AG04450 (cell line): ENCODE measurements at regions not wholly inside any gene's neighbourhood (a gene's known extent, or its start where the extent isn't known, plus 50 kb on each side); places are given as distances from the start of the nearest gene placed in this dataset.

Source experiments
- CTCF ChIA-PET: fragments of 300-600, 350-600 bp; formaldehyde crosslinking; extraction: SDS; loops from one replicate; lab custom pipeline; 2022; ENCODE audit warnings: antibody characterized with exemption, inconsistent platforms; lab: Charles Lee
- POLR2A ChIA-PET: fragments of 350-600 bp; formaldehyde crosslinking; extraction: SDS; loops from one replicate; lab custom pipeline; 2021; ENCODE audit warnings: antibody characterized with exemption, inconsistent platforms; lab: Yijun Ruan, JAX
- DNase-seq: peaks from one replicate; pipeline ENCODE4 v3.0.0-alpha.2; 2011; ENCODE audit warnings: low read depth, low spot score
- H3K27ac ChIP-seq: one replicate; pipeline ENCODE4 v1.5.1; 2012; ENCODE audit warnings: low read depth, low read length, control low read depth
- H3K27me3 ChIP-seq: one replicate; pipeline ENCODE4 v1.6.0; 2012; ENCODE audit warnings: low read length; ENCODE audit not compliant: control insufficient read depth, insufficient read depth
- H3K4me3 ChIP-seq: 2 replicates; pipeline ENCODE4 v1.5.1; 2011; ENCODE audit warnings: mild to moderate bottlenecking, low read depth, low read length, control low read depth
- H3K9me3 ChIP-seq: 2 replicates; pipeline ENCODE4 v1.5.1; 2012; ENCODE audit warnings: low read length; ENCODE audit not compliant: control insufficient read depth, insufficient read depth
- CTCF ChIP-seq: IDR thresholded peaks from 2 replicates; pipeline ENCODE4 v1.5.1; 2011; ENCODE audit warnings: low read depth, low read length, control low read depth, inconsistent platforms

GRCh38 chr14:101123618-101124510 lies 220.3 kb upstream of the RTL1 start:
- Histone ChIP-seq H3K27ac (no peak overlapping the region), H3K9me3 (peaks cover 5% of the 10 kb centered on the region; the same call in 1 of the 2 replicates), H3K27me3 (peaks cover 20% of the 10 kb centered on the region), H3K4me3 (no peak overlapping the region)
- ChIA-PET CTCF (no interaction called here), POLR2A (no interaction called here)
- no peak for DNase-seq
- no peak for TF ChIP-seq CTCF

- ChIA-PET POLR2A (no interaction called here), CTCF (no interaction called here)
- Histone ChIP-seq H3K4me3 (no peak overlapping the region), H3K27me3 (peaks cover 20% of the 10 kb centered on the region), H3K9me3 (peaks cover 5% of the 10 kb centered on the region; the same call in 1 of the 2 replicates), H3K27ac (no peak overlapping the region)
- DNase-seq = no peak
- TF ChIP-seq CTCF = no peak
Measured at GRCh38 chr14:101124815-101125214, 221.3 kb upstream of the RTL1 start.

GRCh38 chr14:101125313-101125712 lies 221.8 kb upstream of the RTL1 start:
- ChIA-PET POLR2A (no interaction called here), CTCF (no interaction called here)
- peaks cover 20% of the 10 kb centered on the region for H3K27me3 ChIP-seq
- H3K27ac ChIP-seq = no peak overlapping the region
- H3K9me3 ChIP-seq = peaks cover 5% of the 10 kb centered on the region; the same call in 1 of the 2 replicates
- no peak for TF ChIP-seq CTCF
- DNase-seq = no peak
- H3K4me3 ChIP-seq = no peak overlapping the region

- no peak overlapping the region for H3K4me3 ChIP-seq
- DNase-seq = no peak
- peaks cover 5% of the 10 kb centered on the region; the same call in 1 of the 2 replicates for H3K9me3 ChIP-seq
- CTCF ChIA-PET = no interaction called here
- H3K27ac ChIP-seq = no peak overlapping the region
- peaks cover 24% of the 10 kb centered on the region for H3K27me3 ChIP-seq
- no peak for TF ChIP-seq CTCF
- POLR2A ChIA-PET = no interaction called here
Measured at GRCh38 chr14:101125719-101126651, 222.5 kb upstream of the RTL1 start.
